ENCODE measurements at regions not wholly inside any gene's neighbourhood (a gene's known extent, or its start where the extent isn't known, plus 50 kb on each side); places are given as distances from the start of the nearest gene placed in this dataset.

DNA sequence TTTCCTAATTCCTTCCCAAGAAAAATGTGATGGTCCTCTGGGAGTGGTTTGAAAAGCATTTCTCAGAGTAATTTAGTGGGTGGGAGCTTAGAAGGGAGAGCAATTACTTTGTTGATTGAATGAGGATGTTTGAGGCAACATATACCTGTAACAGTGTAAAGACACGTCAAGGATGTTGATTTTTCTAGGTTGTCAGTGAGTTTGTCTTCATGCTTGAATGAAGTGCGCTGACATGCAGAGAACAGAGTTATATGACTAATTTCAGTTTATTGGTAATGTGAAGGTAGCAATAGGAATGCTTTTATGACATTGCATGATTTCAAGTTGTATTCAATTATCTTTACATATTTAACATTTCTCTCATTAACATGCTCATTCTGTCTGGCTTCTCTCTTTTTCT, 286.9 kb downstream of the NFKBIZ start:
- no peaks in the 10 kb centered on the region for H3K9me3 ChIP-seq (ENCODE audit: control insufficient read depth in 2 of 2, low read length in 2 of 2)
- H3K9ac ChIP-seq (ENCODE audit: low read depth in 1 of 2, low read length in 2 of 2), result no peak overlapping the region
- H3K27ac ChIP-seq (ENCODE audit: low read depth in 2 of 2, low read length in 2 of 2), result no peak overlapping the region
- no peak overlapping the region for H3K4me3 ChIP-seq (ENCODE audit: low read length in 2 of 2)
- H3K36me3 ChIP-seq (ENCODE audit: control insufficient read depth in 2 of 2, insufficient read depth in 2 of 2, low read length in 2 of 2), result no peaks in the 10 kb centered on the region
- H3K27me3 ChIP-seq (ENCODE audit: control insufficient read depth in 2 of 2, insufficient read depth in 2 of 2, low read length in 2 of 2), result no peaks in the 10 kb centered on the region
- H3K4me1 ChIP-seq (ENCODE audit: control insufficient read depth in 2 of 2, insufficient read depth in 2 of 2, low read length in 2 of 2), result no peaks in the 10 kb centered on the region

DNA sequence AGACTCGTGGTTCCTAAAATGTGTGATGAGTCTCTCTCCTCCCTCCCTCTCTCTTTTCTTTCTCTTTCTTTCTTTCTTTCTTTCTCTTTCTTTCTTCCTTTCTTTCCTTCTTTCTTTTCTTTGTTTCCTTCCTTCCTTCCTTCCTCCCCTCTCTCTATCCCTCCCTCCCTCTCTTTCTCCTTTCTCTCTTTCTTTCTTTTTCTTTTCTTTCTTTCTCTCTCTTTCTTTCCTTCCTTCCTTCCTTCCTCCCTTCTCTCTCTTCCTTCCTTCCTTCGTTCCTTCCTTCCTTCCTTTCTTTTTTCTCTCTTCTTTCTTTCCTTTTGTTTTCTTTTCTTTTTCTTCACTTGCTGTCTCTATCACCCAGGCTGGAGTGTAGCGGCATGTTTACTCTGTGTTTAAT, 290.8 kb downstream of the NFKBIZ start:
- no peaks in the 10 kb centered on the region for H3K27me3 ChIP-seq (ENCODE audit: control insufficient read depth in 2 of 2, insufficient read depth in 2 of 2, low read length in 2 of 2)
- no peak overlapping the region for H3K9ac ChIP-seq (ENCODE audit: low read depth in 1 of 2, low read length in 2 of 2)
- H3K9me3 ChIP-seq (ENCODE audit: control insufficient read depth in 2 of 2, low read length in 2 of 2), result no peaks in the 10 kb centered on the region
- H3K27ac ChIP-seq (ENCODE audit: low read depth in 2 of 2, low read length in 2 of 2), result no peak overlapping the region
- no peaks in the 10 kb centered on the region for H3K4me1 ChIP-seq (ENCODE audit: control insufficient read depth in 2 of 2, insufficient read depth in 2 of 2, low read length in 2 of 2)
- H3K36me3 ChIP-seq (ENCODE audit: control insufficient read depth in 2 of 2, insufficient read depth in 2 of 2, low read length in 2 of 2), result no peaks in the 10 kb centered on the region
- no peak overlapping the region for H3K4me3 ChIP-seq (ENCODE audit: low read length in 2 of 2)

DNA sequence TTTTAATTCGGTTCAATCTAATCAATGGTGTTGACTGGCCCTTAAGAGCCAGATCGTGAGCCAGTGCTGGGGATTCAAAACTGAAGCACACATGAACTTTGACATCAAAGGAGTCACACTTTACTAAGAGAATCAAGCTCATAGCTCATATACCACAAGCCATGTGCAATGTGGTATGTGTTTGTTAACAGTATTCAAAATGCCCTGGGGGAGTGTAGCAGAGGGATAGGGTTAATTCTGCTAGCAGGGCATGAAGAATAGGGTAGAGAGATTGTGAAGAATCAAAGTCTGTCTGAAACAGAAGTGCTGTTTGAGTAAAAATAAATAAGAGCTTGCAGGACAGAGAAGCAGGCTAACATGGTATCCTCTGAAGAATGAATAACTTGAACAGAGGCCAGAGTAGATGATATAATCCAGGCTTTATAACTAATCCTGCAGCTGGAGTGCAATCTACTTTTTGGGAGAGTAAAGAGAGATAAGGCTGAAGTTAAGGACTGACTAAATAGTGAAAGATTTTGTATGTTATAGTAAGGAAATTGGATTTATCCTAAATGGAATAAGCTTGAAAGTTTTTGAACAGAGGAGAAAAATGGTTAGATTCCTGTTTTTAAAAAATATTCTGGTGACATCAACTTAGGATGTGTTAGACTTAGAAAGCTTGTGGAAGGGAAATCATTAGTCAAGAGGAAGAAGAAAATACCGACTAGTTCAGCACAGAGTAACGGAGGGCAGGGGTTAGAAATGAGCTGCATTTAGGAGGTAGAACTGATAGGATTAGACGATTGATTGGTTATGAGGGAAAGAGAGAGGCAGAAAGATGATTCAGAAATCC, 292.0 kb downstream of the NFKBIZ start:
- Histone ChIP-seq H3K36me3 (ENCODE audit: control insufficient read depth in 2 of 2, insufficient read depth in 2 of 2, low read length in 2 of 2) (no peaks in the 10 kb centered on the region), H3K9ac (ENCODE audit: low read depth in 1 of 2, low read length in 2 of 2) (no peak overlapping the region), H3K9me3 (ENCODE audit: control insufficient read depth in 2 of 2, low read length in 2 of 2) (no peaks in the 10 kb centered on the region), H3K27me3 (ENCODE audit: control insufficient read depth in 2 of 2, insufficient read depth in 2 of 2, low read length in 2 of 2) (no peaks in the 10 kb centered on the region), H3K27ac (ENCODE audit: low read depth in 2 of 2, low read length in 2 of 2) (no peak overlapping the region), H3K4me3 (ENCODE audit: low read length in 2 of 2) (no peak overlapping the region), H3K4me1 (ENCODE audit: control insufficient read depth in 2 of 2, insufficient read depth in 2 of 2, low read length in 2 of 2) (no peaks in the 10 kb centered on the region)

DNA sequence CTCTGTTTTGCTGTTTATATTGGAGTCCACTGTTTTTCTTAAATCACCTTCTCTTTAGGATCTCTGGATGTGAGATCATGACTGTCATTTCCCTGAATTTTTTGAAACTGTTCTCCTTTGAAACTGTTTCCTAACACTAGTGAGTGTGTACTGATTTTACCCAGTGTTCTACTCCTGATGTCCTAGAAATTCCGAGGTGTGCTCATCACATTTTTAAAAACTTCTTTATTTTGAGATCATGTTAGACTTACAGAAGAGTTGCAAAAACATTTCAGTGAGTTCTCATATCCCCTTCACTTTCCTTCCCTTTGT, 292.6 kb downstream of the NFKBIZ start:
- Histone ChIP-seq H3K27me3 (ENCODE audit: control insufficient read depth in 2 of 2, insufficient read depth in 2 of 2, low read length in 2 of 2) (no peaks in the 10 kb centered on the region), H3K27ac (ENCODE audit: low read depth in 2 of 2, low read length in 2 of 2) (no peak overlapping the region), H3K9me3 (ENCODE audit: control insufficient read depth in 2 of 2, low read length in 2 of 2) (no peaks in the 10 kb centered on the region), H3K4me1 (ENCODE audit: control insufficient read depth in 2 of 2, insufficient read depth in 2 of 2, low read length in 2 of 2) (no peaks in the 10 kb centered on the region), H3K4me3 (ENCODE audit: low read length in 2 of 2) (no peak overlapping the region), H3K9ac (ENCODE audit: low read depth in 1 of 2, low read length in 2 of 2) (no peak overlapping the region), H3K36me3 (ENCODE audit: control insufficient read depth in 2 of 2, insufficient read depth in 2 of 2, low read length in 2 of 2) (no peaks in the 10 kb centered on the region)

DNA sequence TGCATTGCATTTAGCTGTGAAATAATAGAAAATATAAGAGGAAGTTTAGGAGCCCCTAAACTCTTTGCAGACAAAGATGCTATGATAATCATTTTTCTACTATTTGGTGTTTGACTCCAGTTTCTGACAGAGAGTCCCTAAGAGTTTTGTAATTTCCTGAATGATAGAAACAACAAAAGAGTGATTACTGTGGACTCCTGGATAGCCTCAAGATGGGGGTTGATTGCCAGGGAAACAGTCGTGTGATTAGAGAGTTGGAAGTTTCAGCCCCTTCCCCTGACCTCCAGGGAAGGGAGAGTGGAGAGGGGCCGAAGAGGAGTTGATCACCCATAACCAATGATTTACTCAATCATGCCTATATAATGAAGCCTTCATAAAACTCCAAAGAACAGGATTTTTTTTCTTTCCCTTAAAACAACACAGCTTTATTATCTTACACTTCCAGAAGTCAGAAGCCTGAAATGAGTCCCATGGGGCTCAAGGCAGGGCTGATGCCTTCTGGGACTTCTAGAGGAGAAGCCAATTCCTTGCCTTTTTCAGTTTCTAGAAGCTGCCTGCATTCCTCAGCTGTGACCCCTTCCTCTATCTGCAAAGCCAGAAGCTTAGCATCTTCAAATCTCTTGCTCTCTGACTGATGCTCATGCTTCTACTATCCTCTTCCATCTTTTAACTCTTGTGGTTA, 292.3 kb upstream of the ZPLD1 start:
- Histone ChIP-seq H3K36me3 (ENCODE audit: control insufficient read depth in 2 of 2, insufficient read depth in 2 of 2, low read length in 2 of 2) (no peaks in the 10 kb centered on the region), H3K27ac (ENCODE audit: low read depth in 2 of 2, low read length in 2 of 2) (no peak overlapping the region), H3K9me3 (ENCODE audit: control insufficient read depth in 2 of 2, low read length in 2 of 2) (no peaks in the 10 kb centered on the region), H3K27me3 (ENCODE audit: control insufficient read depth in 2 of 2, insufficient read depth in 2 of 2, low read length in 2 of 2) (no peaks in the 10 kb centered on the region), H3K4me3 (ENCODE audit: low read length in 2 of 2) (no peak overlapping the region), H3K4me1 (ENCODE audit: control insufficient read depth in 2 of 2, insufficient read depth in 2 of 2, low read length in 2 of 2) (no peaks in the 10 kb centered on the region), H3K9ac (ENCODE audit: low read depth in 1 of 2, low read length in 2 of 2) (no peak overlapping the region)

DNA sequence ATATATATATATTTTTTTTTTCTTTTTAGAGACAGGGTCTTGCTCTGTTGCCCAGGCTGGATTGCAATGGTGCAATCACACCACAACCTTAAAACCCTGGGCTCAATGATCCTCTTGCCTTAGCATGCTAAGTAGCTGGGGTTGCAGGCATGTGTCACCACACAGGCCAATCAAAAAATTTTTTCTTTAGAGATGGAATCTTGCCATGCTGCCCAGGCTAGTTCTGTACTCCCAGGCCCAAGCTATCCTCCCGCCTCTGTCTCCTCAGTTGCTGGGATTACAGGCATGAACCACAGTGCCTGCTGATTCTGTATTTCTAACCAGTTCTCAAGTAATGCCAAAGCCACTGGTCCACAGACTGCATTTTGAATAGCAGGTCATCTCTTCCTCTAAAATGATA, 291.3 kb upstream of the ZPLD1 start:
- Histone ChIP-seq H3K9ac (ENCODE audit: low read depth in 1 of 2, low read length in 2 of 2) (no peak overlapping the region), H3K4me1 (ENCODE audit: control insufficient read depth in 2 of 2, insufficient read depth in 2 of 2, low read length in 2 of 2) (no peaks in the 10 kb centered on the region), H3K4me3 (ENCODE audit: low read length in 2 of 2) (no peak overlapping the region), H3K9me3 (ENCODE audit: control insufficient read depth in 2 of 2, low read length in 2 of 2) (no peaks in the 10 kb centered on the region), H3K27ac (ENCODE audit: low read depth in 2 of 2, low read length in 2 of 2) (no peak overlapping the region), H3K27me3 (ENCODE audit: control insufficient read depth in 2 of 2, insufficient read depth in 2 of 2, low read length in 2 of 2) (no peaks in the 10 kb centered on the region), H3K36me3 (ENCODE audit: control insufficient read depth in 2 of 2, insufficient read depth in 2 of 2, low read length in 2 of 2) (no peaks in the 10 kb centered on the region)

DNA sequence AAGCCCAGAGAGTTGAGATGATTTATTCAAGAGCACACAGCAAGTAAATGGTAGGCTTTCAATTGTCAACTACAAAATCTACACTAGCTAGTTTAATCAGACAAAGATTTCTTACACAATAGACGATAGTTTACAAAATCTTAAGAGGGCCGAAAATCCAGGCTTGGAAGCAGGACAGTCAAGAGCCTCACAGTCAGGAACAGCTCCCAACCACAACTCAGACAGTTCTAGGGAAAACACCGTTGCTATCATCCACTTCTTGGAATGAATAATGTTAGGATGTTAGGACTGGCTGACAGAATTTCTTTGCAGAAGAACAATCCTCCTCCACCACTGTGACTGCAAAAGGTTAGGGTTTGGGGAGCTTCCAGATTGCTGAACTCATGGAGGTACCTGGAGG, 290.8 kb upstream of the ZPLD1 start:
- Histone ChIP-seq H3K9me3 (ENCODE audit: control insufficient read depth in 2 of 2, low read length in 2 of 2) (no peaks in the 10 kb centered on the region), H3K27ac (ENCODE audit: low read depth in 2 of 2, low read length in 2 of 2) (no peak overlapping the region), H3K4me3 (ENCODE audit: low read length in 2 of 2) (no peak overlapping the region), H3K36me3 (ENCODE audit: control insufficient read depth in 2 of 2, insufficient read depth in 2 of 2, low read length in 2 of 2) (no peaks in the 10 kb centered on the region), H3K4me1 (ENCODE audit: control insufficient read depth in 2 of 2, insufficient read depth in 2 of 2, low read length in 2 of 2) (no peaks in the 10 kb centered on the region), H3K27me3 (ENCODE audit: control insufficient read depth in 2 of 2, insufficient read depth in 2 of 2, low read length in 2 of 2) (no peaks in the 10 kb centered on the region), H3K9ac (ENCODE audit: low read depth in 1 of 2, low read length in 2 of 2) (no peak overlapping the region)

DNA sequence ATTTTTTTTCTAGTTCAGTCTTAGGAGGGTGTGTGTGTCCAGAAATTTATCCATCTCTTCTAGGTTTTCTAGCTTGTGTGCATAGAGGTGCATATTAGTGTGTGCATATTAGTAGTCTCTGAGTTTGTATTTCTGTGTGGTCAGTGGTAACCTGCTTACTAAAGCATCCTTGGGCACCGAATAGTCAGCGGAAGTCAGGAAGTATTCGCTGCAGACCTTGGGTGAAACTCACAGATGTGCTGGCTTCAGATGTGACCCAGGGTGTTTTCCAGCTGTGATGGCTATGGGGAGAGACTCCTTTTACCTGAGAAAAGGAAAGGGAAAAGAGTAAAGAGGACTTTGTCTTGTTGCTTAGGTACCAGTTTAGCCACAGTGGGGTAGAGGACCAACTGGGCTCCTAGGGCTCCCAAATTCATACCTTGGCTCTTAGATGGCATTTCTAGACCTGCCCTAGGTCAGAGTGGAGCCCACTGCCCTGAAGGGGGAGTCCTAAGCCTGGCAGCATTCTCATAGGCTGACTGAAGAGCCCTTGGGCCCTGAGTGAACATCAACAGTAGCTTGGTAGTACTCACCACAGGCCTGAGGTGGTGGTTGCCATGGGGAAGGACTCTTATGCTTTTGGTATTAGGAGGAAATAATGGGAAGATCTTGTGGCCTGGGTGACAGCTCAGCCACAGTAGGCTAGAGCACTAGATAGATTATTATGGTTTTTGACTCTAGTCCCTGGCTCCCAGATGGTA, 286.0 kb upstream of the ZPLD1 start:
- Histone ChIP-seq H3K4me1 (ENCODE audit: control insufficient read depth in 2 of 2, insufficient read depth in 2 of 2, low read length in 2 of 2) (no peaks in the 10 kb centered on the region), H3K27me3 (ENCODE audit: control insufficient read depth in 2 of 2, insufficient read depth in 2 of 2, low read length in 2 of 2) (no peaks in the 10 kb centered on the region), H3K27ac (ENCODE audit: low read depth in 2 of 2, low read length in 2 of 2) (no peak overlapping the region), H3K9ac (ENCODE audit: low read depth in 1 of 2, low read length in 2 of 2) (no peak overlapping the region), H3K36me3 (ENCODE audit: control insufficient read depth in 2 of 2, insufficient read depth in 2 of 2, low read length in 2 of 2) (no peaks in the 10 kb centered on the region), H3K9me3 (ENCODE audit: control insufficient read depth in 2 of 2, low read length in 2 of 2) (peaks cover 2 to 6% of the 10 kb centered on the region in 2 donors), H3K4me3 (ENCODE audit: low read length in 2 of 2) (no peak overlapping the region)

DNA sequence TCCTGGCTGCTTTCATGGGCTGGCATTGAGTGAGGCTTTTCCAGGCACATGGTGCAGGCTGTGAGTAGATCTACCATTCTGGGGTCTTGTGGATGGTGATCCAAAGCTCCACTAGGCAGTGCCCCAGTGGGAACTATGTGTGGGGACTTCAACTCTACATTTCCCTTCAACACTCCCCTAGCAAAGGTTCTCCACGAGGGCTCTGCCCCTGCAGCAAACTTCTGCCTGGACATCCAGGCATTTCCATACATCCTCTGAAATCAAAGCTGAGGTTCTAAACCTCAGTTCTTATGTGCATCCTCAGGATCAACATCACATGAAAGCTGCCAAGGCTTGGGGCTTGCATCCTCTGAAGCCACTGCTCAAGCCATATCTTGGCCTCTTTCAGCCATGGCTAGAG, 282.9 kb upstream of the ZPLD1 start:
- H3K27ac ChIP-seq (ENCODE audit: low read depth in 2 of 2, low read length in 2 of 2), result no peak overlapping the region
- no peaks in the 10 kb centered on the region for H3K4me1 ChIP-seq (ENCODE audit: control insufficient read depth in 2 of 2, insufficient read depth in 2 of 2, low read length in 2 of 2)
- no peaks in the 10 kb centered on the region for H3K36me3 ChIP-seq (ENCODE audit: control insufficient read depth in 2 of 2, insufficient read depth in 2 of 2, low read length in 2 of 2)
- no peaks in the 10 kb centered on the region for H3K27me3 ChIP-seq (ENCODE audit: control insufficient read depth in 2 of 2, insufficient read depth in 2 of 2, low read length in 2 of 2)
- H3K9me3 ChIP-seq (ENCODE audit: control insufficient read depth in 2 of 2, low read length in 2 of 2), result peaks cover 2 to 6% of the 10 kb centered on the region in 2 donors
- no peak overlapping the region for H3K9ac ChIP-seq (ENCODE audit: low read depth in 1 of 2, low read length in 2 of 2)
- H3K4me3 ChIP-seq (ENCODE audit: low read length in 2 of 2), result no peak overlapping the region

DNA sequence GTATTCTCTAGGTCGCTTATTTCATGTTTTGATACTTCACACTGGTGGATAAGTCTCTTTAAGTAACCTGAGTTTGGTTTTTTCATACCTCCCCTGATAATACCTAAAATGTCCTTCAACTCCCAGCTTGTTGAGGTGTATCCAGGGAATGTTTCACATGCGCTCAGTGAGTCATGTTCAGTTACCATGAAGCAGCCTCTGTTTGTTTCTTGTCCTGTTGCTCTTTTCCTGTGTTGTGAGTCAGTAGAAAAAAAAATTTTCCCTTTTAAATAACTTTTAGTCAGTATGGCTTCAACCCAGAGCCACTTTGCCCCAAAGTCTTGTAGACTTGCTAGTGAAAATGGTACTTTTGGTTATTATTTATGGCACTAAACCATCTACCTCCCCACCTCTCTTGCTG, 278.4 kb upstream of the ZPLD1 start:
- Histone ChIP-seq H3K9ac (ENCODE audit: low read depth in 1 of 2, low read length in 2 of 2) (no peak overlapping the region), H3K9me3 (ENCODE audit: control insufficient read depth in 2 of 2, low read length in 2 of 2) (peaks cover 2 to 6% of the 10 kb centered on the region in 2 donors), H3K4me3 (ENCODE audit: low read length in 2 of 2) (no peak overlapping the region), H3K36me3 (ENCODE audit: control insufficient read depth in 2 of 2, insufficient read depth in 2 of 2, low read length in 2 of 2) (no peaks in the 10 kb centered on the region), H3K27ac (ENCODE audit: low read depth in 2 of 2, low read length in 2 of 2) (no peak overlapping the region), H3K4me1 (ENCODE audit: control insufficient read depth in 2 of 2, insufficient read depth in 2 of 2, low read length in 2 of 2) (no peaks in the 10 kb centered on the region), H3K27me3 (ENCODE audit: control insufficient read depth in 2 of 2, insufficient read depth in 2 of 2, low read length in 2 of 2) (no peaks in the 10 kb centered on the region)
